NCI-H82 treated with DMSO at 0.1 percent for 48 hours (cell line): ENCODE measurements at regions not wholly inside any gene's neighbourhood (a gene's known extent, or its start where the extent isn't known, plus 50 kb on each side); places are given as distances from the start of the nearest gene placed in this dataset.
A peak's percentile ranks its signal among the peaks of the same experiment; 100 is the strongest.

ENCODE experiments used
- DNase-seq: peaks from one replicate; lab custom pipeline; 2025; ENCODE audit not compliant: unreplicated experiment; lab: John Stamatoyannopoulos, UW

- no peak for DNase-seq
Measured at GRCh38 chr1:57951390-57951789, 527.5 kb upstream of the DAB1 start.

GRCh38 chr1:57949168-57949567 is 525.3 kb upstream of the DAB1 start:
- DNase-seq: no peak

GRCh38 chr1:57947471-57947870 is 523.6 kb upstream of the DAB1 start:
- no peak for DNase-seq

- no peak for DNase-seq
Measured at GRCh38 chr1:57945045-57945444, 521.2 kb upstream of the DAB1 start.

GRCh38 chr1:57943365-57943764 is 519.5 kb upstream of the DAB1 start:
- DNase-seq: no peak

GRCh38 chr1:57934745-57935144 is 510.9 kb upstream of the DAB1 start:
- DNase-seq: no peak

- no peak for DNase-seq
Measured at GRCh38 chr1:57927003-57927402, 503.1 kb upstream of the DAB1 start.

GRCh38 chr1:57926025-57926552 is 502.2 kb upstream of the DAB1 start:
- no peak for DNase-seq

- DNase-seq: no peak
Measured at GRCh38 chr1:57925226-57925625, 501.4 kb upstream of the DAB1 start.

GRCh38 chr1:57922130-57922529 is 498.3 kb upstream of the DAB1 start:
- DNase-seq: no peak

GRCh38 chr1:57916041-57916440 is 492.2 kb upstream of the DAB1 start:
- no peak for DNase-seq

- DNase-seq: no peak
Measured at GRCh38 chr1:57911427-57911826, 487.6 kb upstream of the DAB1 start.

- no peak for DNase-seq
Measured at GRCh38 chr1:57910782-57911181, 486.9 kb upstream of the DAB1 start.

GRCh38 chr1:57910305-57910704 is 486.4 kb upstream of the DAB1 start:
- DNase-seq: no peak

GRCh38 chr1:57908147-57908890 is 484.5 kb upstream of the DAB1 start:
- peak; percentile 95 for DNase-seq

GRCh38 chr1:57901208-57901919 is 477.5 kb upstream of the DAB1 start:
- DNase-seq: no peak

GRCh38 chr1:57898531-57898930 is 474.7 kb upstream of the DAB1 start:
- peak; percentile 96 for DNase-seq

GRCh38 chr1:57897581-57897980 is 473.7 kb upstream of the DAB1 start:
- DNase-seq: peak; percentile 95

GRCh38 chr1:57894315-57894714 is 470.5 kb upstream of the DAB1 start:
- no peak for DNase-seq

- no peak for DNase-seq
Measured at GRCh38 chr1:57889676-57890320, 465.9 kb upstream of the DAB1 start.

GRCh38 chr1:57887964-57888491 is 464.2 kb upstream of the DAB1 start:
- DNase-seq: no peak

- DNase-seq: no peak
Measured at GRCh38 chr1:57886376-57886775, 462.5 kb upstream of the DAB1 start.
